Neuronal stem cell (in vitro differentiated cells): ENCODE measurements at regions not wholly inside any gene's neighbourhood (a gene's known extent, or its start where the extent isn't known, plus 50 kb on each side); places are given as distances from the start of the nearest gene placed in this dataset.
A peak's percentile ranks its signal among the peaks of the same experiment; 100 is the strongest.

ENCODE experiments used
- DNase-seq: peaks from one replicate; pipeline ENCODE4 v3.0.0-alpha.2; 2013; ENCODE audit warnings: low spot score
- H2AFZ ChIP-seq: one replicate; pipeline ENCODE4 v1.6.1; 2013; ENCODE audit warnings: mild to moderate bottlenecking, low read length, inconsistent platforms
- H2AK5ac ChIP-seq: 2 replicates; pipeline ENCODE4 v1.6.1; 2013; ENCODE audit warnings: low read depth, mild to moderate bottlenecking, inconsistent platforms, low read length, moderate library complexity, mixed read lengths
- H2BK120ac ChIP-seq: 2 replicates; pipeline ENCODE4 v1.6.1; 2013; ENCODE audit warnings: low read depth, mild to moderate bottlenecking, inconsistent platforms, low read length, moderate library complexity, mixed read lengths
- H2BK12ac ChIP-seq: one replicate; pipeline ENCODE4 v1.6.1; 2013; ENCODE audit warnings: low read length, inconsistent platforms
- H2BK15ac ChIP-seq: 2 replicates; pipeline ENCODE4 v1.6.1; 2013; ENCODE audit warnings: mild to moderate bottlenecking, low read length, inconsistent platforms, mixed read lengths
- H2BK5ac ChIP-seq: one replicate; pipeline ENCODE4 v1.6.1; 2013; ENCODE audit warnings: inconsistent platforms, mild to moderate bottlenecking, low read length, moderate library complexity
- H3K14ac ChIP-seq: one replicate; pipeline ENCODE4 v1.6.1; 2013; ENCODE audit warnings: low read length, inconsistent platforms
- H3K18ac ChIP-seq: 2 replicates; pipeline ENCODE4 v1.6.1; 2013; ENCODE audit warnings: low read length, inconsistent platforms
- H3K23ac ChIP-seq: 2 replicates; pipeline ENCODE4 v1.6.1; 2013; ENCODE audit warnings: low read depth, mild to moderate bottlenecking, mixed read lengths, low read length, inconsistent platforms; ENCODE audit not compliant: poor library complexity
- H3K27ac ChIP-seq: replicated peaks from 3 replicates; pipeline ENCODE4 v1.5.1; 2013; ENCODE audit warnings: low read length, inconsistent platforms
- H3K27me3 ChIP-seq, 3 experiments: 2 replicates each; pipeline ENCODE4 v1.6.1; 2013; ENCODE audit warnings: low read length in 3 of 3, mild to moderate bottlenecking in 2 of 3, inconsistent platforms in 1 of 3, low read depth in 1 of 3, mixed read lengths in 1 of 3, moderate library complexity in 1 of 3; ENCODE audit not compliant: control insufficient read depth in 3 of 3, insufficient read depth in 3 of 3
- H3K36me3 ChIP-seq, 2 donors: replicated peaks in 1 of 2; 2 replicates each; pipeline ENCODE4 v1.6.1; 2013; ENCODE audit warnings: low read length in 2 of 2; ENCODE audit not compliant: control insufficient read depth in 2 of 2, insufficient read depth in 2 of 2
- H3K4ac ChIP-seq: 2 replicates; pipeline ENCODE4 v1.6.1; 2013; ENCODE audit warnings: inconsistent platforms, mild to moderate bottlenecking, low read length, moderate library complexity
- H3K4me1 ChIP-seq, 2 donors: 1 replicate in 1 of 2; 2 replicates in 1 of 2; pipeline ENCODE4 v1.6.1; 2013; ENCODE audit warnings: low read length in 2 of 2, low read depth in 1 of 2; ENCODE audit not compliant: control insufficient read depth in 2 of 2, insufficient read depth in 1 of 2
- H3K4me2 ChIP-seq: one replicate; pipeline ENCODE4 v1.6.1; 2013; ENCODE audit warnings: mild to moderate bottlenecking, low read length, inconsistent platforms; ENCODE audit not compliant: insufficient read depth, poor library complexity, severe bottlenecking
- H3K4me3 ChIP-seq, 2 donors: 2 replicates each; pipeline ENCODE4 v1.5.1; 2013; ENCODE audit warnings: low read length in 2 of 2, mild to moderate bottlenecking in 2 of 2, inconsistent platforms in 1 of 2, moderate library complexity in 1 of 2
- H3K79me1 ChIP-seq: one replicate; pipeline ENCODE4 v1.6.1; 2013; ENCODE audit warnings: low read depth, mild to moderate bottlenecking, inconsistent platforms, low read length, moderate library complexity
- H3K9ac ChIP-seq: one replicate; pipeline ENCODE4 v1.6.1; 2013; ENCODE audit warnings: mild to moderate bottlenecking, low read depth, low read length, inconsistent platforms; ENCODE audit not compliant: poor library complexity
- H3K9me3 ChIP-seq, 2 donors: replicated peaks in 1 of 2; 2 replicates each; pipeline versions ENCODE3 to v1.6.1; 2013; ENCODE audit warnings: low read length in 2 of 2, mild to moderate bottlenecking in 2 of 2, inconsistent platforms in 1 of 2, low read depth in 1 of 2, mixed read lengths in 1 of 2, moderate library complexity in 1 of 2; ENCODE audit not compliant: control insufficient read depth in 2 of 2, insufficient read depth in 1 of 2
- H4K8ac ChIP-seq: one replicate; pipeline ENCODE4 v1.6.1; 2013; ENCODE audit warnings: low read depth, mild to moderate bottlenecking, inconsistent platforms, low read length, moderate library complexity
- H4K91ac ChIP-seq: one replicate; pipeline ENCODE4 v1.6.1; 2013; ENCODE audit warnings: low read length, low read depth, mild to moderate bottlenecking, inconsistent platforms; ENCODE audit not compliant: poor library complexity
- WGBS, 2 donors: extraction: QIAGEN DNeasy Blood & Tissue Kit; methylation state at CpG; one replicate each; pipeline ENCODE4 v1.1.7; 2013; ENCODE audit warnings: missing lambda C conversion rate in 2 of 2, mixed read lengths in 1 of 2; ENCODE audit not compliant: insufficient read length in 2 of 2, insufficient replicate concordance in 1 of 2; ENCODE audit errors: extremely low coverage in 2 of 2; 5-methylcytosine and 5-hydroxymethylcytosine counted together

- no peak overlapping the region for H3K4ac ChIP-seq
- H3K14ac ChIP-seq = no peak overlapping the region
- H3K4me2 ChIP-seq = no peak overlapping the region
- no peaks in the 10 kb centered on the region for H3K36me3 ChIP-seq
- no peaks in the 10 kb centered on the region for H3K4me1 ChIP-seq
- H3K9ac ChIP-seq = no peak overlapping the region
- WGBS, 2 donors = no CpG with 5 or more reads among the region's 2 CpGs
- no peaks in the 10 kb centered on the region for H3K79me1 ChIP-seq
- no peak overlapping the region for H3K27ac ChIP-seq
- H2BK5ac ChIP-seq = no peak overlapping the region
- H3K18ac ChIP-seq = no peak overlapping the region
- H4K8ac ChIP-seq = no peak overlapping the region
- no peaks in the 10 kb centered on the region for H3K9me3 ChIP-seq
- H2BK120ac ChIP-seq = no peak overlapping the region
- no peaks in the 10 kb centered on the region for H3K27me3 ChIP-seq
- no peak overlapping the region for H2BK15ac ChIP-seq
- H4K91ac ChIP-seq = no peak overlapping the region
- H3K4me3 ChIP-seq = no peak overlapping the region
- DNase-seq = no peak
- no peak overlapping the region for H2BK12ac ChIP-seq
- H2AFZ ChIP-seq = no peak overlapping the region
- H2AK5ac ChIP-seq = no peak overlapping the region
- H3K23ac ChIP-seq = no peak overlapping the region
Observed at GRCh38 chr3:86418861-86419260, 572.1 kb downstream of the VGLL3 start.

GRCh38 chr3:86416334-86416733 is 574.6 kb downstream of the VGLL3 start:
- H2BK12ac ChIP-seq = no peak overlapping the region
- no peak overlapping the region for H3K14ac ChIP-seq
- H3K4ac ChIP-seq = no peak overlapping the region
- no peak overlapping the region for H2BK15ac ChIP-seq
- H2AK5ac ChIP-seq = no peak overlapping the region
- H4K8ac ChIP-seq = no peak overlapping the region
- no peak for DNase-seq
- H3K9ac ChIP-seq = no peak overlapping the region
- H3K9me3 ChIP-seq = no peaks in the 10 kb centered on the region
- H3K23ac ChIP-seq = no peak overlapping the region
- H3K4me2 ChIP-seq = no peak overlapping the region
- no peak overlapping the region for H3K18ac ChIP-seq
- no peak overlapping the region for H2BK120ac ChIP-seq
- H3K4me1 ChIP-seq = no peaks in the 10 kb centered on the region
- no peaks in the 10 kb centered on the region for H3K36me3 ChIP-seq
- H3K27me3 ChIP-seq = no peaks in the 10 kb centered on the region
- H2AFZ ChIP-seq = no peak overlapping the region
- no peak overlapping the region for H3K4me3 ChIP-seq
- H3K79me1 ChIP-seq = no peaks in the 10 kb centered on the region
- H4K91ac ChIP-seq = no peak overlapping the region
- H2BK5ac ChIP-seq = no peak overlapping the region
- no peak overlapping the region for H3K27ac ChIP-seq
- no CpG with 5 or more reads among the region's 3 CpGs for WGBS, 2 donors

- Histone ChIP-seq H3K36me3 (no peaks in the 10 kb centered on the region), H3K4me1 (peaks cover 0 to 3% of the 10 kb centered on the region in 2 donors), H2BK15ac (no peak overlapping the region), H3K27me3 (no peaks in the 10 kb centered on the region), H2AK5ac (no peak overlapping the region), H3K27ac (no peak overlapping the region), H3K23ac (no peak overlapping the region), H2BK12ac (no peak overlapping the region), H3K9me3 (no peaks in the 10 kb centered on the region), H3K4ac (no peak overlapping the region), H2AFZ (no peak overlapping the region), H3K4me2 (no peak overlapping the region), H3K9ac (no peak overlapping the region), H2BK120ac (no peak overlapping the region), H2BK5ac (no peak overlapping the region), H4K91ac (no peak overlapping the region), H3K4me3 (no peak overlapping the region), H3K14ac (no peak overlapping the region), H4K8ac (no peak overlapping the region), H3K79me1 (no peaks in the 10 kb centered on the region), H3K18ac (no peak overlapping the region)
- DNase-seq = no peak
- WGBS, 2 donors = no CpG with 5 or more reads among the region's 2 CpGs
Observed at GRCh38 chr3:86413645-86414044, 577.3 kb downstream of the VGLL3 start.

GRCh38 chr3:86410587-86410986 is 580.4 kb downstream of the VGLL3 start:
- H3K4me1 ChIP-seq = peaks cover 0 to 3% of the 10 kb centered on the region in 2 donors
- no peak overlapping the region for H3K27ac ChIP-seq
- H3K4ac ChIP-seq = no peak overlapping the region
- no peaks in the 10 kb centered on the region for H3K36me3 ChIP-seq
- DNase-seq = no peak
- H2BK12ac ChIP-seq = no peak overlapping the region
- no peaks in the 10 kb centered on the region for H3K9me3 ChIP-seq
- H3K23ac ChIP-seq = no peak overlapping the region
- no peak overlapping the region for H3K9ac ChIP-seq
- no peak overlapping the region for H4K8ac ChIP-seq
- no peak overlapping the region for H2BK5ac ChIP-seq
- H4K91ac ChIP-seq = no peak overlapping the region
- no peak overlapping the region for H3K4me3 ChIP-seq
- no CpG with 5 or more reads among the region's 2 CpGs for WGBS, 2 donors
- no peak overlapping the region for H2AK5ac ChIP-seq
- H3K14ac ChIP-seq = no peak overlapping the region
- H3K4me2 ChIP-seq = no peak overlapping the region
- H2BK15ac ChIP-seq = no peak overlapping the region
- no peak overlapping the region for H3K18ac ChIP-seq
- H2BK120ac ChIP-seq = no peak overlapping the region
- no peaks in the 10 kb centered on the region for H3K79me1 ChIP-seq
- no peaks in the 10 kb centered on the region for H3K27me3 ChIP-seq
- peak overlapping the region; percentile 24 for H2AFZ ChIP-seq
